ENCODE measurements at regions not wholly inside any gene's neighbourhood (a gene's known extent, or its start where the extent isn't known, plus 50 kb on each side); places are given as distances from the start of the nearest gene placed in this dataset.
A peak's percentile ranks its signal among the peaks of the same experiment; 100 is the strongest.

DNA sequence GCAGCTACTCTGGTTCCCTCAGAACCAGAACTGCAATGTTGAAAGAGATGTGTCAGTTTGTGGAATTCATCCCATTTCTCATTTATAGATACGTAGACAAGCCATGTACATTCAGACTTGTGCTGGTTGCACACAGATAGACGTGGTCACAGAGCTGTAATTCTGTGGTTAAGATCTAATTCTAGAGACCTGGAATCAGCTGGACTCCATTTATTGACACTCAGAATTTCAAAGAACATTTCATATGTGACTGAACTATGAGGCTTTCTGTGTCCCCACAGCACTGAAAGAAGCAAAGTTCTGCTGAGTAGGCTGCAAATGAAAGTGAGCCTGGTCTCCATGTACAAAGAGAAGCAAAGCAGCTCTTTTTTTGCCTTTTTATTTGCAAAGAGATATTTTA, 220.2 kb upstream of the NAV3 start:
- Histone ChIP-seq H3K9ac (ENCODE audit: low read length in 5 of 5) (no peak overlapping the region), H3K4me3 (ENCODE audit: low read depth in 1 of 5, low read length in 5 of 5) (no peak overlapping the region), H3K27ac (ENCODE audit: low read depth, low read length) (no peak overlapping the region)

DNA sequence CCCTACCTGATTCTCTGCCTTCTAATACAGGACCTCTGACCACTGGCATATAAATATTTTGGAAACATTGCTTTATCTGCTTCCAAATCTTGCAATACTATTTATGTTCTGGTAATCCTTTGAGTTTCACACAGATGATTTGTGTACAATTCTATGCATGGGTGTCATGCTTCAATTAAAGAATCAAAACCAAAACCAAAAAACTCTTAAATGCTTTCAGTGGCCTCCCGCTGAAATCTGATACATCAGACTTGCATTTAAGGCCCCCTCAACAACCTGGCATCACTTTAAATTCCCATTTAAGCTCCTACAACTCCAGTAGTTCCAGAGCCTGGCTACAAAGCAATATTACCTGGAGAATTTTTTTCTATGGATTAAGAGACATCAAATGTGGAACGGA, 221.7 kb upstream of the NAV3 start:
- H3K9me3 ChIP-seq (ENCODE audit: control insufficient read depth in 5 of 5, low read length in 5 of 5): no peaks in the 10 kb centered on the region
- no peaks in the 10 kb centered on the region for H3K27me3 ChIP-seq (ENCODE audit: control insufficient read depth in 5 of 5, insufficient read depth in 4 of 5, low read length in 5 of 5)
- peaks cover 0 to 12% (median 0%) of the 10 kb centered on the region in 5 donors for H3K4me1 ChIP-seq (ENCODE audit: control insufficient read depth in 5 of 5, insufficient read depth in 5 of 5, low read length in 5 of 5)
- no peak overlapping the region for H3K4me3 ChIP-seq (ENCODE audit: low read depth in 1 of 5, low read length in 5 of 5)
- H3K27ac ChIP-seq (ENCODE audit: low read depth, low read length): no peak overlapping the region
- H3K9ac ChIP-seq (ENCODE audit: low read length in 5 of 5): no peak overlapping the region
- no peaks in the 10 kb centered on the region for H3K36me3 ChIP-seq (ENCODE audit: control insufficient read depth in 5 of 5, insufficient read depth in 5 of 5, low read length in 5 of 5)

More for the DNA sequence above, 220.2 kb upstream of the NAV3 start:
- H3K4me1 ChIP-seq (ENCODE audit: control insufficient read depth in 5 of 5, insufficient read depth in 5 of 5, low read length in 5 of 5): peaks cover 0 to 12% (median 0%) of the 10 kb centered on the region in 5 donors
- H3K9me3 ChIP-seq (ENCODE audit: control insufficient read depth in 5 of 5, low read length in 5 of 5): no peaks in the 10 kb centered on the region
- no peaks in the 10 kb centered on the region for H3K27me3 ChIP-seq (ENCODE audit: control insufficient read depth in 5 of 5, insufficient read depth in 4 of 5, low read length in 5 of 5)
- no peaks in the 10 kb centered on the region for H3K36me3 ChIP-seq (ENCODE audit: control insufficient read depth in 5 of 5, insufficient read depth in 5 of 5, low read length in 5 of 5)

DNA sequence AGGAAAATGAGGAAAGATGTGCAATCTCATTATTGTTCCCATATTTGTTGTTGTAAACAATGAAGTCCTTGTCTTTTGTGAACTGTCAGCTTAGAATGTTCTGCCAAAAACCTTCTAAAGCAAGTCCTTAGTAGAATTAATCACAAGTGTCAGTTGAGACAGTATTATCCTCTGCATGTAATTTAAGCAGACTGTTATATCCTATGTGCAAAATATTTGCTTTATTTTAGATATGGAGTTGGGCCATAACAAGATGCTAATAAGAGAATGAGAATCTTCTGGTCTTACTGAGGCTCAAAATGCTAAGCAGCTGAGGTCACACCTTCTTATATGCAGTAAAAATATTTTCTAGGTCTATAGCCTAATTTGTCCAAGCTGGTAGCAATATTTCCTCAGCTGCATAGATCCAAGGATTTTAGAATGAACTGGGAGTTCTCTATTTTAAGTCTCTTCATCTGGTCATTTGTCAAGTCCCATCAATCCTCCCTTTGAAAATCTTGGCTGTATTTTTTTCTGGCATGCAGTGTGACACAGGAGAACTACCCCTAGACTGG, 222.3 kb upstream of the NAV3 start:
- no peak overlapping the region for H3K27ac ChIP-seq (ENCODE audit: low read depth, low read length)
- H3K4me1 ChIP-seq (ENCODE audit: control insufficient read depth in 5 of 5, insufficient read depth in 5 of 5, low read length in 5 of 5): peaks cover 0 to 12% (median 0%) of the 10 kb centered on the region in 5 donors
- no peaks in the 10 kb centered on the region for H3K9me3 ChIP-seq (ENCODE audit: control insufficient read depth in 5 of 5, low read length in 5 of 5)
- H3K27me3 ChIP-seq (ENCODE audit: control insufficient read depth in 5 of 5, insufficient read depth in 4 of 5, low read length in 5 of 5): no peaks in the 10 kb centered on the region
- H3K9ac ChIP-seq (ENCODE audit: low read length in 5 of 5): no peak overlapping the region
- H3K4me3 ChIP-seq (ENCODE audit: low read depth in 1 of 5, low read length in 5 of 5): no peak overlapping the region
- H3K36me3 ChIP-seq (ENCODE audit: control insufficient read depth in 5 of 5, insufficient read depth in 5 of 5, low read length in 5 of 5): no peaks in the 10 kb centered on the region

DNA sequence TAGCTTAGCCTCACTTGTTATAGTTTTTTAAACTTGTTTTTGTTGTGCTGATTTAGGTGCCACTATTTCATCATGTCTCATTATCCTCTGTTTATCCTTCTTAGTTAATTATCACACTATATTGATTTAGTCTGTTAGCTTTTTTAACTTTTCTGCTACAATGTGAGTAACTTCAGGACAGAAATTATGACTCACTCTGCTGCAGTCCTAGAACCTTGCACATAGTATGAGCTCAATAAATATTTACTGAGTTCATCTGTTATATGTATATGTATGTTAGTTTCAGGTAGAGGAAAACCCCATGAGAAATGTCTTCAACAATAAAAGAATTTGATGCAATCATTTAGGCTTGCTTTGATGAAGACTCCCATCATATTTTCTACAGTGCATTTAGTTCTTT, 224.3 kb upstream of the NAV3 start:
- Histone ChIP-seq H3K9me3 (ENCODE audit: control insufficient read depth in 5 of 5, low read length in 5 of 5) (peaks cover 0 to 3% (median 0%) of the 10 kb centered on the region in 5 donors), H3K36me3 (ENCODE audit: control insufficient read depth in 5 of 5, insufficient read depth in 5 of 5, low read length in 5 of 5) (no peaks in the 10 kb centered on the region), H3K4me1 (ENCODE audit: control insufficient read depth in 5 of 5, insufficient read depth in 5 of 5, low read length in 5 of 5) (peaks cover 0 to 12% (median 0%) of the 10 kb centered on the region in 5 donors), H3K27ac (ENCODE audit: low read depth, low read length) (no peak overlapping the region), H3K27me3 (ENCODE audit: control insufficient read depth in 5 of 5, insufficient read depth in 4 of 5, low read length in 5 of 5) (no peaks in the 10 kb centered on the region), H3K4me3 (ENCODE audit: low read depth in 1 of 5, low read length in 5 of 5) (no peak overlapping the region), H3K9ac (ENCODE audit: low read length in 5 of 5) (no peak overlapping the region)

DNA sequence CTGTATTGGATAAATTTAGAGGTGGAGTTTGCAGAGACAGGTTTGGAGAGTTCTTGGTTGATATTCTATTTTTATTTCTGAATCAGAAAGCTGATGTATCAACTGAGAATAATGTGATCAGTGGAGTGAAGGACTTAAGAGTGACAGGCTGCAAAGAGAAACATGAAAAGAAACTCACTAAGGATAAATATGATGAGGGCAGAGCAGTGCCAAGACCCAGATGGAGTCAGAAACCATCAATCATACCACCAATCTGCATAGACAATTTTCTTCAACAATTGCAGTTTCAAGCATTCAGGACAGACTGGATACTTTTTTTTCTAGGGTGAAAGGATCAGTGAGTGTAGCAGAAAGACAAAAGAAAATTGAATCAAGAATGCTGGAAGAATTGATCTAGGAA, 226.7 kb upstream of the NAV3 start:
- H3K4me1 ChIP-seq (ENCODE audit: control insufficient read depth in 5 of 5, insufficient read depth in 5 of 5, low read length in 5 of 5): peaks cover 0 to 9% (median 0%) of the 10 kb centered on the region in 5 donors

DNA sequence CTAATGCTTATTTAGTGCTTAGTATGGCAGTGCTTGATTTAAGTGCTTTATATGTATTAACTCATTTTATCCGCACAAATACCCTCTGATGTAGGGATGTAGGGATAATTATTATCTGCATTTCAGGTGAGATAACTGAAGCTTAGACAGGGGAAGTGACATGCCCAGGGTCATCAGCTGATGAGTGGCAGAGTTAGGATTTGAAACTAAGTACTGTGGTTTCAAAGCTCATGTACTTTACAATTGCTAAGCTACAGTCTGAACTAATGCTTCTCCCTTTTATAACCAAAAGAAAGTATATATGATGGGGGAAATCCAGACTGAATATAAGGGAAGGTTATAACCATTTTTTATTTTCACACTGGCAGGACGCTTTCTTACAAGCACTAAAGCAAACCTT, 229.6 kb upstream of the NAV3 start:
- H3K36me3 ChIP-seq (ENCODE audit: control insufficient read depth in 5 of 5, insufficient read depth in 5 of 5, low read length in 5 of 5): no peaks in the 10 kb centered on the region
- H3K4me3 ChIP-seq (ENCODE audit: low read depth in 1 of 5, low read length in 5 of 5): no peak overlapping the region
- H3K4me1 ChIP-seq (ENCODE audit: control insufficient read depth in 5 of 5, insufficient read depth in 5 of 5, low read length in 5 of 5): no peaks in the 10 kb centered on the region
- H3K9ac ChIP-seq (ENCODE audit: low read length in 5 of 5): no peak overlapping the region
- H3K27me3 ChIP-seq (ENCODE audit: control insufficient read depth in 5 of 5, insufficient read depth in 4 of 5, low read length in 5 of 5): no peaks in the 10 kb centered on the region
- no peak overlapping the region for H3K27ac ChIP-seq (ENCODE audit: low read depth, low read length)
- peaks cover 0 to 3% (median 0%) of the 10 kb centered on the region in 5 donors for H3K9me3 ChIP-seq (ENCODE audit: control insufficient read depth in 5 of 5, low read length in 5 of 5)

More for the DNA sequence above, 226.7 kb upstream of the NAV3 start:
- Histone ChIP-seq H3K9me3 (ENCODE audit: control insufficient read depth in 5 of 5, low read length in 5 of 5) (peaks cover 0 to 3% (median 0%) of the 10 kb centered on the region in 5 donors), H3K27ac (ENCODE audit: low read depth, low read length) (no peak overlapping the region), H3K27me3 (ENCODE audit: control insufficient read depth in 5 of 5, insufficient read depth in 4 of 5, low read length in 5 of 5) (no peaks in the 10 kb centered on the region), H3K36me3 (ENCODE audit: control insufficient read depth in 5 of 5, insufficient read depth in 5 of 5, low read length in 5 of 5) (no peaks in the 10 kb centered on the region), H3K9ac (ENCODE audit: low read length in 5 of 5) (no peak overlapping the region), H3K4me3 (ENCODE audit: low read depth in 1 of 5, low read length in 5 of 5) (no peak overlapping the region)

DNA sequence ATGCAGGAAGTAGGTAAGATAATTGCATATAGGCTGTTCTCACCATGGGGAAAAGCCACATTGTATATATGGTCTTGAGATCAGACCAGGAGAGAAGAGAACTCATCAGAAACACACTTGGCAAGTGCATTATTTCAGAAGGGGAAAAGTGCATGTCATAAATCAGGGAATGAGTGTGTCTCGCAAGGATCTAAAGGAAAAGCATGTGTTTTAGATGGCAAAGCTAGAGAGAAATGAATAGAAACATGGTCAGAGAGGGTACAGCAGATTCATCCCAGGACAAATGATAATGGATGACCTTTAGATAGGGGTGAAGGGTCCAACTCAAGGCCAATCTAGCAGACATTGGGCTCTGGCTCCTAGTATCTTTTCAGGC, 230.2 kb upstream of the NAV3 start:
- Histone ChIP-seq H3K4me1 (ENCODE audit: control insufficient read depth in 5 of 5, insufficient read depth in 5 of 5, low read length in 5 of 5) (no peaks in the 10 kb centered on the region), H3K27me3 (ENCODE audit: control insufficient read depth in 5 of 5, insufficient read depth in 4 of 5, low read length in 5 of 5) (no peaks in the 10 kb centered on the region), H3K9me3 (ENCODE audit: control insufficient read depth in 5 of 5, low read length in 5 of 5) (peaks cover 0 to 3% (median 0%) of the 10 kb centered on the region in 5 donors)

DNA sequence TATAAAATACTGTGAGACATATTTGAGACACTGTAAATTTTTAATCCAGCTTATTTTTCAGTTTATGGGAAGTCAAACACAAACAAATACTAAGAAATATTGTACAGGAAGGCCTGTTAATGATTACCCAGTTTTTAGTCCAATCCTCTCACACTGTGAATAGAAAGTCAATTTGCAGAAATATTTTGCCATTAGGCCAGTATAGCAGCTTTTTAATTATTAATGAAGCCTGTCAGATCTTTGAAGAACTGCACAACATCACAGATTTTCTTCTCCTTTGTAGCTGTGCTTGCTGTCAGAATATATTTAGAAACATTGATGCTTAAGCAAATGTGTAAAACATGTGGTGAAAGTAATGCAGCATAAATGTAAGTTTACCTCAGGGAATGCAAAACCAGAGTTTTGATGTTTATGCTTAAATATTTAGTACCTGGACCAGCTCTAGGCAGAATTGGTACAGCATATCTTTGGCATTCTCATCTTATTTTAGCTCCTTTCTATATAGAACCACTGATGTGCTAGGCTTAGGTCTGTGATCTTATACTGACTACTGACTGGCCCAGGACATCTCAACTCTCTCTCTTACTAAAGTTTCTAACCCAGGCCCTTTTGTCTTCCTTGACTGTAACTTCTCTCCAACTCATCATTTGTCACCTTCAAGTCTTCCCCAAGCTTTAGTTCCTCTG, 230.8 kb upstream of the NAV3 start:
- H3K9me3 ChIP-seq (ENCODE audit: control insufficient read depth in 5 of 5, low read length in 5 of 5): peaks cover 0 to 3% (median 0%) of the 10 kb centered on the region in 5 donors
- no peak overlapping the region for H3K4me3 ChIP-seq (ENCODE audit: low read depth in 1 of 5, low read length in 5 of 5)
- no peak overlapping the region for H3K27ac ChIP-seq (ENCODE audit: low read depth, low read length)
- no peak overlapping the region for H3K9ac ChIP-seq (ENCODE audit: low read length in 5 of 5)
- H3K27me3 ChIP-seq (ENCODE audit: control insufficient read depth in 5 of 5, insufficient read depth in 4 of 5, low read length in 5 of 5): no peaks in the 10 kb centered on the region
- H3K4me1 ChIP-seq (ENCODE audit: control insufficient read depth in 5 of 5, insufficient read depth in 5 of 5, low read length in 5 of 5): no peaks in the 10 kb centered on the region
- no peaks in the 10 kb centered on the region for H3K36me3 ChIP-seq (ENCODE audit: control insufficient read depth in 5 of 5, insufficient read depth in 5 of 5, low read length in 5 of 5)

More for the DNA sequence above, 230.2 kb upstream of the NAV3 start:
- H3K4me3 ChIP-seq (ENCODE audit: low read depth in 1 of 5, low read length in 5 of 5): no peak overlapping the region
- no peak overlapping the region for H3K9ac ChIP-seq (ENCODE audit: low read length in 5 of 5)
- H3K27ac ChIP-seq (ENCODE audit: low read depth, low read length): no peak overlapping the region
- no peaks in the 10 kb centered on the region for H3K36me3 ChIP-seq (ENCODE audit: control insufficient read depth in 5 of 5, insufficient read depth in 5 of 5, low read length in 5 of 5)

DNA sequence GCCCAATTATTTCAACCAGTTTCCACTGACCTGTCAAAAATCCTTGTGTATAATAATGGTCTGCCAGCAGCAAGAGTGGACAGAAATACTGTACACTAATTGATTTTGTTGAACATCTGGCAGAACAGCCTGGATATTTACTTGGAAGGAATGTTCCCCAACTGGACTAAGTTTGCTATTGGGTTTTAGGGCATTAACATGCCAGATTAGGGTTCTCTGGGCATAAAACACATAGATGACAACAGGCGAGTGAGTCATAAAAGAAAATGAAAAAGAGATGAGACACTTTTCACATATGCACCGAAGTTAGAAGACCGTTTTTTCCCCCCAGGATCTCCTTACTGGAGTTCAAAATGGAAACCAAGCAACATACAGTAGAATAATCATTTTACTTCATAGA, 236.3 kb upstream of the NAV3 start:
- peaks cover 0 to 12% (median 0%) of the 10 kb centered on the region in 5 donors for H3K4me1 ChIP-seq (ENCODE audit: control insufficient read depth in 5 of 5, insufficient read depth in 5 of 5, low read length in 5 of 5)
- no peak overlapping the region for H3K4me3 ChIP-seq (ENCODE audit: low read depth in 1 of 5, low read length in 5 of 5)
- no peaks in the 10 kb centered on the region for H3K36me3 ChIP-seq (ENCODE audit: control insufficient read depth in 5 of 5, insufficient read depth in 5 of 5, low read length in 5 of 5)
- H3K27me3 ChIP-seq (ENCODE audit: control insufficient read depth in 5 of 5, insufficient read depth in 4 of 5, low read length in 5 of 5): no peaks in the 10 kb centered on the region
- no peak overlapping the region for H3K9ac ChIP-seq (ENCODE audit: low read length in 5 of 5)
- no peaks in the 10 kb centered on the region for H3K9me3 ChIP-seq (ENCODE audit: control insufficient read depth in 5 of 5, low read length in 5 of 5)
- no peak overlapping the region for H3K27ac ChIP-seq (ENCODE audit: low read depth, low read length)

DNA sequence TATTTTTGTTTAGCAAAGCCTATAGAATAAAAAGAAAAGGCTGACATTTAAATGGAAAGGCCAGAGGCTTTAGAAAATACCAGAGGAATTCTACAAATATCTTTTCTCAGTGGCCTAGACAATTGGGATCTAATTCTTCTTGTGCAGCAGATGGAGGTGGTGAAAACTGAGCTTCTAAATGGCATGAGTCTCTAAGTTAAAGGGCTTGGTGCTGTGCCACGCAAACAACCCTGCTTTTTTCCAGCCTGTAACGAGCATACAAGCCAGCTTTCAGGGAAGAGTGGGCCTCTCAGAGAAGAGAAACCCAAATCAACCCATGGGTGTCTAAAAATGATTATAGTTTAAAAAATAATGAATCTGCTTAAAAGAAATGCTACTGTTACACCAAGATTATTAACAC, 237.9 kb upstream of the NAV3 start:
- peak overlapping the region in 1 of 5 donors; percentile 68 for H3K9ac ChIP-seq (ENCODE audit: low read length in 5 of 5)
- peaks cover 0 to 12% (median 0%) of the 10 kb centered on the region in 5 donors for H3K4me1 ChIP-seq (ENCODE audit: control insufficient read depth in 5 of 5, insufficient read depth in 5 of 5, low read length in 5 of 5)
- H3K36me3 ChIP-seq (ENCODE audit: control insufficient read depth in 5 of 5, insufficient read depth in 5 of 5, low read length in 5 of 5): no peaks in the 10 kb centered on the region
- H3K4me3 ChIP-seq (ENCODE audit: low read depth in 1 of 5, low read length in 5 of 5): no peak overlapping the region
- H3K27me3 ChIP-seq (ENCODE audit: control insufficient read depth in 5 of 5, insufficient read depth in 4 of 5, low read length in 5 of 5): no peaks in the 10 kb centered on the region
- no peak overlapping the region for H3K27ac ChIP-seq (ENCODE audit: low read depth, low read length)
- H3K9me3 ChIP-seq (ENCODE audit: control insufficient read depth in 5 of 5, low read length in 5 of 5): no peaks in the 10 kb centered on the region
